NOMO-1 (cell line): ENCODE measurements at regions not wholly inside any gene's neighbourhood (a gene's known extent, or its start where the extent isn't known, plus 50 kb on each side); places are given as distances from the start of the nearest gene placed in this dataset.

ENCODE experiments used
- DNase-seq, 2 experiments: peaks; one replicate each; lab custom pipeline; 2025; ENCODE audit not compliant: unreplicated experiment in 2 of 2; lab: John Stamatoyannopoulos, UW

- no peak for DNase-seq
These were observed 82.3 kb upstream of the EDNRA start for GRCh38 chr4:147398556-147398955.

DNA sequence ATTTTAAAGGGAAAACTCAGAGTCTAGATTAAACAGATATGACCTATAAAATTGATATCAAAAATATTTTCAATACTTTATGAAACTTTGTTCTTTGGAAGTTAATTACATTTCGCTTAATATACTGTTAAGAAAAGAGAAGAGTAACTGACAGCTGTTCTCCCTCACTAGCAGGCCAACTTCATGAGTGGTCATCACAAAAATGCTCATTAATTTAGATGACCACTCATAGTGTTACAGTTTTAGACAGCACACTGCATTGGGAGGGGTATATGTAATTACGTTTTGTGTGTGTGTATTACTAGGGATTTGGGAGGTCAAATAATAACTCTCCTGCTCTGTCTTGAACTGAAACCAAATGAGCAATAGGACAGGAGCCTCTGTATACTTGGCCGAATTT lies 80.2 kb upstream of the EDNRA start:
- no peak for DNase-seq

GRCh38 chr4:147401221-147401620 lies 79.7 kb upstream of the EDNRA start:
- DNase-seq, result no peak

DNA sequence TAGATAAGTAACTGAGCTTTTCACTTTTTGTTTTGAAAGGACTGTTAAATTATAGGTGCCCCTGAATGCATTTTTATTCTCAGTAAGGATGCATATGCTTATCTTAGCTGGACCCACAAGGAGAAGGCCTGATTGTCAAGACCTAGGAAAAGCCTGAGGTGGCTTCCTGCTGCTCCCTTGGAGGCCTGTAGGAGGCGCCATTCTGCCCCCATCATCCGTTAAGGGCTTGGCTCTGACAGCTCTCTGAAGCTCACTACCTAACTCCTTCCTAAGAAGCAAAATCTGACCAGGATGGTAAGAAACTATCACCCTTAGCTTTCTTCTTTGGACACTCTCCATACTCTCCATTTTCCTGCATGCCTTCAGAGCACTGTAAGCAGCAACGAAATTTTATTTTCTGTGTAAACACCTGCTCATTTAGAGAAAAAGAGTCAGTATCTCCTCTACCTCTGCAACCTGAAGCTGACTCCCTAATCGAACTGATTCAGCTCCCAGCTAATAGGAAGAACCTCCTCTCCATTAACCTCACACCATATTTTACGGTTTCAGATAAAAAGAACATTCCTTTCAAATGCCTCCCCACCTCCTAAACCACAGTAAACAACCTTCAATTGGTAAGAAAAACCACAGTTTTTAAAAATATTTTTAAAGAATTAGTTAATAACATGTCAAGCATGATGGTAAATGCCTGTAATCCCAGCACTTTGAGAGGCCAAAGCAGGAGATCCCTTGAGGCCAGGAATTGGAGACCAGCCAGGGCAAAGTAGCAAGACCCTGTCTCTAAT lies 73.4 kb upstream of the EDNRA start:
- no peak for DNase-seq

DNA sequence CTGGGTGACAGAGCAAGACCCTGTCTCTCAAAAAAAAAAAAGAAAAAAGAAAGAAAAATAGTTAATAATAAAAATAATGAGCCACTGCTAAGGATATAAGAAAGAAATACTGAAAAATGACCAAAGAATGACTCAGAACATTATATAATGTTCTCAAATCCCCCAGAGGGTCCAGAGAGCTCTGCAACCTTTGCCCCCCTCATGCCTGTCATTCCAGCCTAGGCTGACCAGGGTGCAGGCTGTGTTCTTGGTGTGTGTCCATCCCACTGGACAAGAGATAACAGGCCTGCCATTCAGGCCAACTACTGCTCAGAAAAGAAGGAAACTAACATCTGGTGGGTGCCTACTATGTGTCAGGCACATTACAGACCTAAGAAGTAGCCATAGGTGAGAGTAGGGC lies 72.7 kb upstream of the EDNRA start:
- no peak for DNase-seq

- no peak for DNase-seq
These were observed 71.5 kb upstream of the EDNRA start for GRCh38 chr4:147409350-147409749.

DNA sequence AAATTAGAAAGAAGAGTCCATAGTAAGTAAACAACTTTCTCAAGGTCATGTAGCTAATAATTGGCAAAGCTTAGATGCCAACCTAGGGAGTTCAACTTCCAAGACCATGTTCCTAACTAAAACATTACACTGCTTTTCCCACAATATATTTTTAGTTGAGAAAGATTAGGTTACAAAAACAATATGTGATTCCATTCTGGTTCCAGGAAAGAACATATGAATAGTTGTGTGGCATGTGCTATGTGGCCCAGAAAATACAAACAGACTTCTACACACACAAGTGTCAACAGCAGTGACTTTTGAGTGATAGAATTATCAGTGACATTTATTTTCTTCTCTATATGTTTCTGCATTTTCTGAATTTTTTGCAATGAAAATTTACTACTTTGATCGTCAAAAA lies 62.7 kb upstream of the EDNRA start:
- no peak for DNase-seq

GRCh38 chr4:147421456-147421855 lies 59.4 kb upstream of the EDNRA start:
- no peak for DNase-seq

DNA sequence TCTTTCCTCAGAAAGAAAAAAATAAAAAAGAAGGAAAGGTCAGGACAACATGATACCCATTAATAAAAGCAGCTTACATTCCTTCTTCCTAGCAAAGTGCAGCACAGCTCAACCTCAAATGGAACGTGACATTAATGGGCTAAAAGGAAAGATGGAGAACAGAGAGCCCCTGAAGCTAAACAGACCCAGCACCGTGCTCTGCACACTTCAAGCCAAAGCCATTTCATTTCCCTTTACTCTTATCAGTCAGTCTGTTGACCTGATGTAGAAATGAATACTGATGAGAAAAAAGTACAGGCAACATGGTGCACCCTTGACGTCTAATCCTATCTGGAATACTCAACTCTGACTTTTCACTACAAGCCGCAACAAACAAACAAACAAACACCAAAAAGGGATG lies 57.7 kb upstream of the EDNRA start:
- no peak for DNase-seq

GRCh38 chr4:147425019-147425418 lies 55.9 kb upstream of the EDNRA start:
- no peak for DNase-seq

DNA sequence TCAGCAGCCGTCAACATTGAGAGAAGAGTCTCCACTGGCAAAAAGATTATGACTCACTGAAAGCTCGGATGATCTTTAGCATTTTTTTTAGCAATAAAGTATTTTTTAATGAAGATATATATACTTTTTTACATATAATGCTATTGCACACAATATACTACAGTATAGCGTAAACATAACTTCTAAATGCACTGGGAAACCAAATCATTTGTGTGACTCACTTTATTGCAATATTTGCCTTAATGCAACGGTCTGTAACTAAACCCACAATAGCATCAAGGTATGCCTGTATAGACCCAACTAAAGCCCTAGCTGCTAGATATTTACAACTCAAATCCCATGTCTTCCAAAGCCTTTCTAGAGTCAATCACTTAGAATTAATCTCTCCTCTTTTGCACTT lies 52.3 kb upstream of the EDNRA start:
- DNase-seq, result no peak

DNA sequence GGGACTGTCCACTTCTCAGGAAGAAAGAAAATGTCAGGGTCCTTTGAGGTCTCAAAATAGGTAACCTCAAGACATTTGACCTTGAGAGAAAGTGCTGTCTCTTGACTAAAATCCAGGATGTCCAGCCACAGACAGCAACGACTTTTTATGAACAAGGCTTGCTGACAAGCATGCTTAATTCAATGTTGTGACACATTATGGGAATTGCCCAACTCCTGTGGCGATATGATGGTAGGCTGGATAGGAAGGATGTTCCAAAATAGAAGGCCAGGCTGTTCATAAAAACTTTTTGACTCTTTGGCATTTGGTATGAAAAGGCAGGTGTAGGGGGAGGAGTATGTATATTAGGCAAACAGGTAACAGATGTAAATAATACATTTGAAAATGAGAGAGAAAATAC lies 50.8 kb upstream of the EDNRA start:
- no peak for DNase-seq
